ENCODE measurements at regions not wholly inside any gene's neighbourhood (a gene's known extent, or its start where the extent isn't known, plus 50 kb on each side); places are given as distances from the start of the nearest gene placed in this dataset.

DNA sequence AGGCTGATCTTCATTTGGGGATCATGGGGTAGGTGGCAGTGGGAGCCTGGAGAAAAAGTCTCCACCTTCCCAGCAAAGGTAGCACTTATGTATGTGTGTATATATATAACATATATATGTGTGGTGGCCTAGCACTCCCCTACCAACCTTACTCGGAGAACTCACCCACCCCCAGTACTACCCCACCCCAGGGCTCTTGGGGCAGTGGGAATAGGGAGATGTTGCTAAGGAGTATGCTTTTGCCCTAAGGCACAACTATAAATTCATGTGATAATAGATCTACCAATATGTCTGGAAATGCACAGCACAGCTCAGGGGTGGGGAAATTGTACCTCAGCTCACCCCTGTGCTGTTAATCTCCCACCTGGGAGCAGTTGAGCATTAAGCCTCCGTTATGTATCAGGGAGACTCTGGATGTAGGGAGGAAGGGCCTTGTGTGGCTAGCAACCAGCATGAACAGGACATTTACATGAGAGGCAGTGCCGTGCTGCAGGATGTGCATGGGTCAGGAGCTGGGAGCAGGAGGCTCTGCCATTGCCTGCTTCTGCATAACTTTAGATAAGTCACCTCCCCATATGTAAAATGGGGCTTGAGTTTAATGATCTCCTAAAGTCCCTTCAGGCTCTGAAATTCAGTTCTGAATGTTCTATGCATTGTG, 57.3 kb downstream of the C11orf91 start:
- DNase-seq (ENCODE audit: extremely low read depth in 1 of 4, low spot score in 3 of 4) (no peak), ATAC-seq (no peak), FAIRE-seq (no peak)
- Histone ChIP-seq H4K20me1 (replicated peaks; ENCODE audit: control insufficient read depth, insufficient read depth, low read length) (no peaks in the 10 kb centered on the region), H3K27me3 (ENCODE audit: control insufficient read depth in 2 of 2, insufficient read depth in 2 of 2, low read length in 2 of 2) (peaks cover 13 to 27% of the 10 kb centered on the region in 2 experiments), H3K27ac (ENCODE audit: extremely low read depth, low read depth, low read length) (no peak overlapping the region), H3K9me1 (ENCODE audit: control insufficient read depth, insufficient read depth, low read length) (no peaks in the 10 kb centered on the region), H3K36me3 (ENCODE audit: control insufficient read depth, insufficient read depth, low read length) (no peaks in the 10 kb centered on the region), H3K9ac (ENCODE audit: insufficient read depth in 1 of 2, low read depth in 2 of 2, low read length in 2 of 2) (no peak overlapping the region), H3K4me2 (ENCODE audit: insufficient read depth, low read length) (no peak overlapping the region), H2AFZ (ENCODE audit: low read depth, low read length) (no peak overlapping the region), H3K4me3 (no peak overlapping the region), H3K79me2 (ENCODE audit: control insufficient read depth, insufficient read depth, low read length) (no peaks in the 10 kb centered on the region), H3K4me1 (replicated peaks in 1 of 2; ENCODE audit: control insufficient read depth in 2 of 2, insufficient read depth in 2 of 2, low read length in 2 of 2) (0 out of 5 replicates have a peak, but pooled peaks cover 0 to 4% of the 10 kb centered on the region in 2 experiments), H3K9me3 (replicated peaks; ENCODE audit: control insufficient read depth, insufficient read depth, low read depth, low read length) (no peaks in the 10 kb centered on the region)
- no TSS peak for BruUV-seq (replicated peaks)
- intact Hi-C loops (cut with micrococcal nuclease) (no loop called here), in situ Hi-C loops (cut with MboI) (no loop called here)
- POLR2A ChIA-PET = interaction anchor here (1.2 kb wide), 1 partner anchor 10 kb away, joined by 3 read pairs; no protein-coding TSS in a partner anchor
- CTCF ChIA-PET (ENCODE audit: low intra/inter-chr PET ratio) = no interaction called here
- WGBS (ENCODE audit: insufficient coverage, low coverage, missing lambda C conversion rate) = 4% methylated on average over 3 of the region's 3 CpGs
- no peak for TF ChIP-seq ZNF444 (CRISPR knock-in tag; IDR thresholded peaks at IDR 0.05)
- TF ChIP-seq FOXJ3 (CRISPR knock-in tag; IDR thresholded peaks at IDR 0.05) = no peak
- no peak for TF ChIP-seq NBN (IDR thresholded peaks at IDR 0.05; ENCODE audit: low read depth)
- TF ChIP-seq, protein P1, sequence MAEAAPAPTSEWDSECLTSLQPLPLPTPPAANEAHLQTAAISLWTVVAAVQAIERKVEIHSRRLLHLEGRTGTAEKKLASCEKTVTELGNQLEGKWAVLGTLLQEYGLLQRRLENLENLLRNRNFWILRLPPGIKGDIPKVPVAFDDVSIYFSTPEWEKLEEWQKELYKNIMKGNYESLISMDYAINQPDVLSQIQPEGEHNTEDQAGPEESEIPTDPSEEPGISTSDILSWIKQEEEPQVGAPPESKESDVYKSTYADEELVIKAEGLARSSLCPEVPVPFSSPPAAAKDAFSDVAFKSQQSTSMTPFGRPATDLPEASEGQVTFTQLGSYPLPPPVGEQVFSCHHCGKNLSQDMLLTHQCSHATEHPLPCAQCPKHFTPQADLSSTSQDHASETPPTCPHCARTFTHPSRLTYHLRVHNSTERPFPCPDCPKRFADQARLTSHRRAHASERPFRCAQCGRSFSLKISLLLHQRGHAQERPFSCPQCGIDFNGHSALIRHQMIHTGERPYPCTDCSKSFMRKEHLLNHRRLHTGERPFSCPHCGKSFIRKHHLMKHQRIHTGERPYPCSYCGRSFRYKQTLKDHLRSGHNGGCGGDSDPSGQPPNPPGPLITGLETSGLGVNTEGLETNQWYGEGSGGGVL (CRISPR knock-in tag; IDR thresholded peaks at IDR 0.05) = no peak
- no peak for TF ChIP-seq EWSR1 (IDR thresholded peaks at IDR 0.05; ENCODE audit: borderline replicate concordance, low read depth, partially characterized antibody)
- TF ChIP-seq, protein P2, sequence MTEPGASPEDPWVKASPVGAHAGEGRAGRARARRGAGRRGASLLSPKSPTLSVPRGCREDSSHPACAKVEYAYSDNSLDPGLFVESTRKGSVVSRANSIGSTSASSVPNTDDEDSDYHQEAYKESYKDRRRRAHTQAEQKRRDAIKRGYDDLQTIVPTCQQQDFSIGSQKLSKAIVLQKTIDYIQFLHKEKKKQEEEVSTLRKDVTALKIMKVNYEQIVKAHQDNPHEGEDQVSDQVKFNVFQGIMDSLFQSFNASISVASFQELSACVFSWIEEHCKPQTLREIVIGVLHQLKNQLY (CRISPR knock-in tag; conservative IDR thresholded peaks at IDR 0.05) = no peak
- no peak for TF ChIP-seq SETDB1 (IDR thresholded peaks at IDR 0.05; ENCODE audit: low read length)
- no peak for TF ChIP-seq ZNF77 (CRISPR knock-in tag; IDR thresholded peaks at IDR 0.05)
- TF ChIP-seq, protein P3, sequence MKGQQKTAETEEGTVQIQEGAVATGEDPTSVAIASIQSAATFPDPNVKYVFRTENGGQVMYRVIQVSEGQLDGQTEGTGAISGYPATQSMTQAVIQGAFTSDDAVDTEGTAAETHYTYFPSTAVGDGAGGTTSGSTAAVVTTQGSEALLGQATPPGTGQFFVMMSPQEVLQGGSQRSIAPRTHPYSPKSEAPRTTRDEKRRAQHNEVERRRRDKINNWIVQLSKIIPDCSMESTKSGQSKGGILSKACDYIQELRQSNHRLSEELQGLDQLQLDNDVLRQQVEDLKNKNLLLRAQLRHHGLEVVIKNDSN (CRISPR knock-in tag; IDR thresholded peaks at IDR 0.05) = no peak
- TF ChIP-seq ZNF263 (CRISPR knock-in tag; IDR thresholded peaks at IDR 0.05; ENCODE audit: borderline replicate concordance) = no peak
- no peak for TF ChIP-seq FIP1L1 (IDR thresholded peaks at IDR 0.05; ENCODE audit: low read depth, low read length, poor library complexity, severe bottlenecking)
- no peak for TF ChIP-seq POU5F1 (IDR thresholded peaks at IDR 0.05; ENCODE audit: borderline replicate concordance, low read depth, low read length, partially characterized antibody)
- TF ChIP-seq KDM4B (IDR thresholded peaks at IDR 0.05; ENCODE audit: borderline replicate concordance in 2 of 2, low read depth in 1 of 2) = no peak
- TF ChIP-seq ZKSCAN1 (IDR thresholded peaks at IDR 0.05; ENCODE audit: low read depth, low read length) = no peak

Data from K562 (cell line).